ENCODE measurements at regions not wholly inside any gene's neighbourhood (a gene's known extent, or its start where the extent isn't known, plus 50 kb on each side); places are given as distances from the start of the nearest gene placed in this dataset.

GRCh38 chr17:63258785-63259184, 187.3 kb downstream of the CYB561 start:
- Histone ChIP-seq H3K4me3 (no peak overlapping the region), H3K9me3 (no peaks in the 10 kb centered on the region), H3K36me3 (no peaks in the 10 kb centered on the region), H3K4me1 (no peaks in the 10 kb centered on the region), H3K27me3 (no peaks in the 10 kb centered on the region), H3K27ac (no peak overlapping the region)
- intact Hi-C loops (cut with DNase I), result no loop called here
- TF ChIP-seq CTCF (IDR thresholded peaks at IDR 0.05), result no peak
- no peak for TF ChIP-seq POLR2A (IDR thresholded peaks at IDR 0.05)
- no peak for DNase-seq
- 89 to 100% methylated on average over 1 to 3 of the region's 3 CpGs for WGBS, 2 donors

- Histone ChIP-seq H3K9me3 (no peaks in the 10 kb centered on the region), H3K27me3 (no peaks in the 10 kb centered on the region), H3K4me1 (no peaks in the 10 kb centered on the region), H3K36me3 (no peaks in the 10 kb centered on the region), H3K4me3 (no peak overlapping the region), H3K27ac (no peak overlapping the region)
- intact Hi-C loops (cut with DNase I), result no loop called here
- no peak for TF ChIP-seq POLR2A (IDR thresholded peaks at IDR 0.05)
- TF ChIP-seq CTCF (IDR thresholded peaks at IDR 0.05), result no peak
- no peak for DNase-seq
- WGBS, 2 donors, result 80 to 85% methylated on average over 5 of the region's 5 CpGs
These were observed 183.2 kb downstream of the CYB561 start for GRCh38 chr17:63262751-63263476.

GRCh38 chr17:63265526-63265925, 180.6 kb downstream of the CYB561 start:
- TF ChIP-seq CTCF (IDR thresholded peaks at IDR 0.05) (no peak), POLR2A (IDR thresholded peaks at IDR 0.05) (no peak)
- intact Hi-C loops (cut with DNase I), result no loop called here
- Histone ChIP-seq H3K4me1 (no peaks in the 10 kb centered on the region), H3K9me3 (no peaks in the 10 kb centered on the region), H3K36me3 (peaks cover 0 to 13% (median 0%) of the 10 kb centered on the region in 3 donors), H3K27me3 (no peaks in the 10 kb centered on the region), H3K27ac (no peak overlapping the region), H3K4me3 (no peak overlapping the region)
- DNase-seq, result no peak

GRCh38 chr17:63267846-63268245, 178.3 kb downstream of the CYB561 start:
- Histone ChIP-seq H3K9me3 (no peaks in the 10 kb centered on the region), H3K36me3 (peaks cover 0 to 13% (median 0%) of the 10 kb centered on the region in 3 donors), H3K4me1 (no peaks in the 10 kb centered on the region), H3K27me3 (no peaks in the 10 kb centered on the region), H3K4me3 (no peak overlapping the region), H3K27ac (no peak overlapping the region)
- no peak for DNase-seq
- TF ChIP-seq POLR2A (IDR thresholded peaks at IDR 0.05), result no peak
- TF ChIP-seq CTCF (IDR thresholded peaks at IDR 0.05), result no peak
- 70 to 74% methylated on average over 4 of the region's 4 CpGs for WGBS, 2 donors
- intact Hi-C loops (cut with DNase I), result no loop called here

- no peak for DNase-seq
- TF ChIP-seq CTCF (IDR thresholded peaks at IDR 0.05), result no peak
- no peak for TF ChIP-seq POLR2A (IDR thresholded peaks at IDR 0.05)
- WGBS, 2 donors, result 80 to 84% methylated on average over 3 of the region's 3 CpGs
- Histone ChIP-seq H3K4me3 (no peak overlapping the region), H3K4me1 (no peaks in the 10 kb centered on the region), H3K36me3 (peaks cover 0 to 13% (median 0%) of the 10 kb centered on the region in 3 donors), H3K9me3 (no peaks in the 10 kb centered on the region), H3K27ac (no peak overlapping the region), H3K27me3 (no peaks in the 10 kb centered on the region)
- intact Hi-C loops (cut with DNase I), result no loop called here
These were observed 177.3 kb downstream of the CYB561 start for GRCh38 chr17:63268827-63269226.
